GM18858 (cell line): ENCODE measurements at regions not wholly inside any gene's neighbourhood (a gene's known extent, or its start where the extent isn't known, plus 50 kb on each side); places are given as distances from the start of the nearest gene placed in this dataset.
"Not testable (repeated sequence)": the region's sequence is repeated elsewhere in the genome, so short reads cannot be mapped to it uniquely, and the experiment has no call there.

Source experiments
- ATAC-seq: cut with Tn5 transposase; IDR thresholded peaks from one replicate; pipeline ENCODE4 v1.9.1; 2021; ENCODE audit not compliant: unreplicated experiment

GRCh38 chr4:152197211-152197610, 338.7 kb downstream of the FBXW7 start:
- no peak for ATAC-seq

- no peak for ATAC-seq
Measured at GRCh38 chr4:152195888-152196287, 340.0 kb downstream of the FBXW7 start.

- ATAC-seq = no peak
Measured at GRCh38 chr4:152193059-152193458, 342.8 kb downstream of the FBXW7 start.

GRCh38 chr4:152190907-152191306, 345.0 kb downstream of the FBXW7 start:
- ATAC-seq = no peak

- peak; percentile 88 for ATAC-seq
Measured at GRCh38 chr4:152189451-152190179, 346.3 kb downstream of the FBXW7 start.

GRCh38 chr4:152188801-152189200, 347.1 kb downstream of the FBXW7 start:
- no peak for ATAC-seq

GRCh38 chr4:152187693-152188092, 348.2 kb downstream of the FBXW7 start:
- ATAC-seq = no peak

- no peak for ATAC-seq
Measured at GRCh38 chr4:152185786-152186550, 349.9 kb downstream of the FBXW7 start.

GRCh38 chr4:152181150-152181549, 354.7 kb downstream of the FBXW7 start:
- ATAC-seq = no peak

- ATAC-seq = no peak
Measured at GRCh38 chr4:152180369-152180768, 355.5 kb downstream of the FBXW7 start.

GRCh38 chr4:152177538-152177937, 358.4 kb downstream of the FBXW7 start:
- not testable (repeated sequence) for ATAC-seq

GRCh38 chr4:152176627-152177214, 359.2 kb downstream of the FBXW7 start:
- ATAC-seq = no peak

GRCh38 chr4:152175586-152175985, 360.3 kb downstream of the FBXW7 start:
- no peak for ATAC-seq

GRCh38 chr4:152172146-152172545, 363.7 kb downstream of the FBXW7 start:
- ATAC-seq = no peak

- no peak for ATAC-seq
Measured at GRCh38 chr4:152171556-152171955, 364.3 kb downstream of the FBXW7 start.

GRCh38 chr4:152169683-152170082, 366.2 kb downstream of the FBXW7 start:
- ATAC-seq = no peak

GRCh38 chr4:152168987-152169616, 366.8 kb downstream of the FBXW7 start:
- ATAC-seq = no peak

- ATAC-seq = no peak
Measured at GRCh38 chr4:152166567-152166966, 369.3 kb downstream of the FBXW7 start.

- no peak for ATAC-seq
Measured at GRCh38 chr4:152165846-152166245, 370.0 kb downstream of the FBXW7 start.

- ATAC-seq = no peak
Measured at GRCh38 chr4:152165146-152165545, 370.7 kb downstream of the FBXW7 start.

- ATAC-seq = no peak
Measured at GRCh38 chr4:152164561-152164960, 371.3 kb downstream of the FBXW7 start.

GRCh38 chr4:152162331-152162697, 373.6 kb downstream of the FBXW7 start:
- no peak for ATAC-seq
